HepG2 (cell line): ENCODE measurements at regions not wholly inside any gene's neighbourhood (a gene's known extent, or its start where the extent isn't known, plus 50 kb on each side); places are given as distances from the start of the nearest gene placed in this dataset.

Experiments used
- ATAC-seq: fragments of 200-7000 bp; cut with Tn5 transposase; 3 replicates; pipeline ENCODE4 v1.9.1; 2020; ENCODE audit warnings: mild to moderate bottlenecking, moderate library complexity
- BruUV-seq: library from RNA; stranded (reverse); fragments of 400-500 nt; replicated peaks from 2 replicates; lab custom pipeline; 2021; lab: Mats Ljungman, UMichigan
- CTCF ChIA-PET: fragments of 300-600 bp; formaldehyde crosslinking; extraction: SDS; loops from one replicate; lab custom pipeline; 2021; ENCODE audit warnings: low total read pairs, inconsistent platforms, low intra/inter-chr PET ratio; lab: Yijun Ruan, JAX
- POLR2A ChIA-PET: fragments of 350-600 bp; sonication (Branson Sonifier 250); formaldehyde crosslinking; loops from one replicate; lab custom pipeline; 2020; ENCODE audit warnings: antibody characterized with exemption, inconsistent platforms; lab: Yijun Ruan, JAX
- DNase-seq: peaks from one replicate; pipeline ENCODE4 v3.0.0-alpha.2; 2015; ENCODE audit warnings: low spot score
- FAIRE-seq: peaks from 3 replicates; lab custom pipeline; 2011; peaks lifted over from hg19 to GRCh38; lab: Jason Lieb, UNC
- H2AFZ ChIP-seq: one replicate; pipeline ENCODE4 v1.6.1; 2011; ENCODE audit warnings: low read length, inconsistent platforms
- H3K27ac ChIP-seq: fragments of 300-600 bp; 3 replicates; pipeline ENCODE4 v1.8.0; 2011; ENCODE audit warnings: mixed run types, mild to moderate bottlenecking, mixed read lengths, low read length, inconsistent platforms; ENCODE audit not compliant: insufficient read depth; ENCODE audit errors: extremely low read length
- H3K27me3 ChIP-seq, 2 experiments: fragments of 200-600 bp in 1 of 2; 2 replicates in 1 of 2; 3 replicates in 1 of 2; pipeline versions ENCODE4 v1.6.0 to v1.8.0; 2011; ENCODE audit warnings: low read length in 2 of 2, mild to moderate bottlenecking in 2 of 2, moderate library complexity in 2 of 2, inconsistent platforms in 1 of 2; ENCODE audit not compliant: insufficient read depth in 2 of 2, control insufficient read depth in 1 of 2
- H3K36me3 ChIP-seq, 2 experiments: fragments of 200-600 bp in 1 of 2; replicated peaks in 1 of 2; 2 replicates in 1 of 2; 3 replicates in 1 of 2; pipeline versions ENCODE4 v1.5.1 to v1.8.0; 2011; ENCODE audit warnings: low read length in 2 of 2, inconsistent platforms in 1 of 2; ENCODE audit not compliant: insufficient read depth in 2 of 2, control insufficient read depth in 1 of 2
- H3K4me1 ChIP-seq: 2 replicates; pipeline ENCODE4 v1.5.1; 2012; ENCODE audit warnings: low read length, inconsistent platforms; ENCODE audit not compliant: insufficient read depth
- H3K4me2 ChIP-seq: 2 replicates; pipeline ENCODE4 v1.6.0; 2011; ENCODE audit warnings: low read depth, low read length, inconsistent platforms
- H3K4me3 ChIP-seq, 3 experiments: fragments of 200-600 bp in 1 of 3; sonication (generic), shearing (Covaris generic) in 1 of 3; replicated peaks in 1 of 3; 2 replicates each; pipeline ENCODE4 v1.5.1; 2011 to 2016; ENCODE audit warnings: low read length in 3 of 3, inconsistent platforms in 2 of 3, low read depth in 2 of 3, mild to moderate bottlenecking in 2 of 3, control low read depth in 1 of 3, mixed read lengths in 1 of 3; ENCODE audit not compliant: insufficient read depth in 1 of 3
- H3K79me2 ChIP-seq: one replicate; pipeline ENCODE4 v1.6.1; 2011; ENCODE audit warnings: low read length, inconsistent platforms; ENCODE audit not compliant: insufficient read depth
- H3K9ac ChIP-seq: 2 replicates; pipeline ENCODE4 v1.6.0; 2011; ENCODE audit warnings: mild to moderate bottlenecking, low read depth, low read length, inconsistent platforms; ENCODE audit not compliant: insufficient read depth
- H3K9me3 ChIP-seq: 2 replicates; pipeline ENCODE4 v1.5.1; 2012; ENCODE audit warnings: mild to moderate bottlenecking, low read length
- H4K20me1 ChIP-seq: 2 replicates; pipeline ENCODE4 v1.6.0; 2011; ENCODE audit warnings: inconsistent platforms, mild to moderate bottlenecking, low read length, moderate library complexity; ENCODE audit not compliant: insufficient read depth
- AKAP8 ChIP-seq: sonication (generic); formaldehyde crosslinking; IDR thresholded peaks from 2 replicates; pipeline ENCODE4 v1.5.1; 2020; ENCODE audit warnings: mild to moderate bottlenecking, missing genetic modification reagents
- DPF2 ChIP-seq: sonication (generic); formaldehyde crosslinking; IDR thresholded peaks from 2 replicates; pipeline ENCODE4 v1.4.0; 2020; ENCODE audit warnings: mild to moderate bottlenecking, low read depth, missing genetic modification reagents, borderline replicate concordance
- FOXA3 ChIP-seq: IDR thresholded peaks from 2 replicates; pipeline ENCODE4 v1.6.1; 2016; ENCODE audit warnings: missing genetic modification reagents, missing compliant biosample characterization
- GMEB2 ChIP-seq: IDR thresholded peaks from 2 replicates; pipeline ENCODE4 v1.6.1; 2016; ENCODE audit warnings: missing biosample characterization, missing genetic modification reagents, low read depth
- HNRNPUL1 ChIP-seq: fragments of 200-400 bp; formaldehyde crosslinking; IDR thresholded peaks from 2 replicates; pipeline ENCODE4 v1.6.1; 2017; ENCODE audit warnings: low read depth, mild to moderate bottlenecking, low read length, moderate library complexity
- HOMEZ ChIP-seq: IDR thresholded peaks from 2 replicates; pipeline ENCODE4 v1.6.1; 2016; ENCODE audit warnings: low read depth
- KAT2B ChIP-seq: fragments of 150-350 bp; IDR thresholded peaks from 2 replicates; pipeline ENCODE4 v1.6.1; 2014; ENCODE audit warnings: low read depth, low read length, borderline replicate concordance
- LRRFIP1 ChIP-seq: sonication (generic); formaldehyde crosslinking; conservative IDR thresholded peaks from 2 replicates; pipeline ENCODE4 v1.4.0; 2020; ENCODE audit warnings: missing genetic modification reagents
- NFE2L1 ChIP-seq: sonication (generic); formaldehyde crosslinking; IDR thresholded peaks from 2 replicates; pipeline ENCODE4 v1.4.0; 2020; ENCODE audit warnings: missing genetic modification reagents, mild to moderate bottlenecking, borderline replicate concordance
- POLR2A ChIP-seq, 2 experiments: IDR thresholded peaks; 2 replicates each; pipeline ENCODE4 v1.6.1; 2011; ENCODE audit warnings: low read depth in 2 of 2, low read length in 2 of 2, mild to moderate bottlenecking in 1 of 2, moderate library complexity in 1 of 2; ENCODE audit not compliant: insufficient read depth in 1 of 2
- RFXANK ChIP-seq: IDR thresholded peaks from 2 replicates; pipeline ENCODE4 v1.6.1; 2016
- SMARCE1 ChIP-seq: fragments of 450-650 bp; IDR thresholded peaks from 2 replicates; pipeline ENCODE4 v1.6.1; 2017; ENCODE audit warnings: borderline replicate concordance
- TCF7 ChIP-seq: sonication (generic); IDR thresholded peaks from 2 replicates; pipeline ENCODE4 v1.6.1; 2016; ENCODE audit warnings: antibody characterized with exemption, low read depth
- ZBTB38 ChIP-seq: sonication (generic); formaldehyde crosslinking; IDR thresholded peaks from 2 replicates; pipeline ENCODE4 v1.5.1; 2020; ENCODE audit warnings: mild to moderate bottlenecking, missing genetic modification reagents
- ZEB1 ChIP-seq: IDR thresholded peaks from 2 replicates; pipeline ENCODE4 v1.6.1; 2012; ENCODE audit warnings: mild to moderate bottlenecking, low read depth, inconsistent platforms; ENCODE audit not compliant: insufficient replicate concordance
- ZMYM4 ChIP-seq: sonication (generic); formaldehyde crosslinking; IDR thresholded peaks from 2 replicates; pipeline ENCODE4 v1.8.1; 2023; ENCODE audit warnings: mild to moderate bottlenecking, missing genetic modification reagents
- ZNF10 ChIP-seq: sonication (generic); formaldehyde crosslinking; IDR thresholded peaks from 2 replicates; pipeline ENCODE4 v1.4.0; 2020; ENCODE audit warnings: mild to moderate bottlenecking, low read depth, missing genetic modification reagents, borderline replicate concordance
- ZNF263 ChIP-seq: sonication (generic); formaldehyde crosslinking; IDR thresholded peaks from 2 replicates; pipeline ENCODE4 v1.4.0; 2020; ENCODE audit warnings: missing genetic modification reagents
- ZNF574 ChIP-seq: sonication (generic); formaldehyde crosslinking; IDR thresholded peaks from 2 replicates; pipeline ENCODE4 v1.4.0; 2020; ENCODE audit warnings: missing genetic modification reagents
- WGBS: methylation state at CpG from one replicate; pipeline ENCODE4 v1.1.6; 2017; ENCODE audit warnings: low lambda C conversion rate; 5-methylcytosine and 5-hydroxymethylcytosine counted together
- in situ Hi-C: cut with HindIII; loops from 2 replicates; pipeline ENCODE4 v1.10.0; 2017; ENCODE audit warnings: low pct_unique_long_range_greater_than_20kb; ENCODE audit not compliant: extremely low pct_ligation_motif_present
- intact Hi-C: fragments of 100-400 bp; cut with micrococcal nuclease; formaldehyde crosslinking; loops from one replicate; pipeline ENCODE4 v1.10.0; 2022; ENCODE audit not compliant: unreplicated experiment

- 97% methylated on average over 2 of the region's 2 CpGs for WGBS
- ChIA-PET CTCF (no interaction called here), POLR2A (interaction anchor here (1.0 kb wide), 1 partner anchor 19 kb away, joined by 3 read pairs; no protein-coding TSS in a partner anchor)
- FAIRE-seq (no peak), ATAC-seq (no peak; the same call in 2 of the 3 replicates), DNase-seq (peak; percentile 67)
- Histone ChIP-seq H3K4me3 (no peak overlapping the region), H3K27me3 (no peaks in the 10 kb centered on the region; a peak in 1 of 5 replicates), H3K4me1 (peaks cover 65% of the 10 kb centered on the region), H3K4me2 (no peak overlapping the region), H3K9ac (no peak overlapping the region), H2AFZ (no peak overlapping the region), H3K27ac (no peak overlapping the region), H3K9me3 (no peaks in the 10 kb centered on the region), H3K36me3 (no peaks in the 10 kb centered on the region), H4K20me1 (no peaks in the 10 kb centered on the region), H3K79me2 (no peaks in the 10 kb centered on the region)
- in situ Hi-C loops = no loop called here
- no TSS peak for BruUV-seq
- intact Hi-C loops = no loop called here
- TF ChIP-seq DPF2 (CRISPR knock-in tag) (no peak), ZNF263 (CRISPR knock-in tag) (no peak), SMARCE1 (no peak), TCF7 (no peak), ZBTB38 (CRISPR knock-in tag) (no peak), LRRFIP1 (CRISPR knock-in tag) (no peak), ZNF574 (CRISPR knock-in tag) (no peak), FOXA3 (CRISPR knock-in tag) (peak; percentile 37; the same call in 1 of the 2 replicates), POLR2A (IDR thresholded peaks at IDR 0.05; ENCODE audit: insufficient read depth in 1 of 2, low read depth in 2 of 2, low read length in 2 of 2) (no peak), ZEB1 (no peak), HOMEZ (peak; percentile 52; the same call in 1 of the 2 replicates), NFE2L1 (CRISPR knock-in tag) (no peak), ZNF10 (no peak), GMEB2 (CRISPR knock-in tag) (no peak), ZMYM4 (CRISPR knock-in tag) (peak; percentile 37; the same call in 1 of the 2 replicates), RFXANK (CRISPR knock-in tag) (no peak), AKAP8 (no peak), HNRNPUL1 (no peak), KAT2B (no peak)
Observed at GRCh38 chr5:109986726-109987125, 297.0 kb downstream of the MAN2A1 start.
